Hepatic stellate cell (primary cell): ENCODE measurements at regions not wholly inside any gene's neighbourhood (a gene's known extent, or its start where the extent isn't known, plus 50 kb on each side); places are given as distances from the start of the nearest gene placed in this dataset.
A peak's percentile ranks its signal among the peaks of the same experiment; 100 is the strongest.
"Not testable (repeated sequence)": the region's sequence is repeated elsewhere in the genome, so short reads cannot be mapped to it uniquely, and the experiment has no call there.

Experiments
- DNase-seq: peaks from one replicate; pipeline ENCODE4 v3.0.0; 2011; ENCODE audit warnings: low spot score

DNA sequence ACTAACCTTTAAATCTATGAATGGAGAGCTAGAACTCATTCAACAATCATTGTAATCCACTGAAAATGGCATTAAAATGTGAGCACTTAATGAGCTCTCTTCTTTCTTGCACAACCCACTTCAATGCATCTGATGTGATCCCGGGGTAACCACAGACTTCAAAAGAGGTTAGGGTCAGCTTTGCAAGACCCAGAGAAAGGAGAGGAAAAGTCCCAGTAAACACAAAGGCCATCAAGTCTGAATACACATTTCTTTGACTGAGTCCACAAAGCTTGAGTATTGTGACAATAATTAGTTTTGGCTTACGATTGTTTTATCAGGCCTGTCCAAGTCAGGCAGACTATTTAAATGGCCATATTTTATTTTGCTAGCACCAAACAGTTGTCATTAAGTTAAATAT is 148.8 kb upstream of the ZNF608 start:
- no peak for DNase-seq

DNA sequence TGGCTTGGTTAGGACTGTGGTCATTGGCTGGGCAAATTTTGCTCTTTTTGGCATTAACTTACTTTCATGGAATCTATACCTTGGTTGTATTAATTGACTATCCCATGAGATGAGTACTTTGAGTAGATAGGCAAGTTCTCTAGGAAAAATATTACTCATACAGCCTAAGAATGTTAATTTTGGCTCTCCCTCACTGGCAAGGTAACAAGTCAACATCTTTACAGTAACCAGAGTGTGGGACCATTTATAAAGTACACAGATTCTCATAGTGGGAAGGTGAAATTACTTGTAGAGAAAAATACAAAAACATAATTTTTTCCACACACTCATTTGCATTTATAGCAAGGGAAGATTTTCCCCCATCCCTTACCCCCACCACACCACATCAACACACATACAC is 154.6 kb upstream of the ZNF608 start:
- no peak for DNase-seq

DNA sequence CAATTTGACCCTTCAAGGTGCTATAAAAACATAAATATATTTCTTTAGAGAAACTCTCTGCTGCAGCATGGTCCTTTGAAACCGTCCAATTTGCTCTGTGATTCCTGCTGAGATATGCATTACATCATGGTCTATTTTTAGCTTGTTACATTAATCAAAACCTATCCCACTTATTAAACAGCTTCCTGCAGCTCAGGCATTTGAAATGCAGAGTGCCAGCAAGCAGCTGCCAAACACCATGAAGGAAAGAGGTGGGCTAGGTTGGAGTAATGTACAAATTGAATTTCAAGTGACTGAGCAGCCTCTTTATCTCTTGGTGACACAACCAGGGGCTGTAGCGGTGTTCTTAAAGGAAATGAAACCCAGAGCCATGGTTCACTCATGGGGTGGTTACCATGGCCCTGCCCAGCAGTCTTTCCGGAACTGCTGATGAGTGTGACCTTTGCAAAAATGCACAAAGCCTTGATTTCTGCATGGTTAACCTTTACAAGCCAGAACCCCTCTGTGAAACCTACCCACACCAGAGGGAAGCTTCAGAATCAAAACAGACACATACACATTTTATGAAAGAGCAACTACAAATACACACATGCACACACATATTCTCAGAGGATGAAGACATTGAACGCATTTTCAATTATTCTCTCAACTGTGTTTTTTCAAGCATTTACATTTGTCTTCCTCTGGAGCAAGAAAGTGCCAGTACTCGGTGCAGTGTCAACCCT is 155.8 kb upstream of the ZNF608 start:
- DNase-seq: no peak

DNA sequence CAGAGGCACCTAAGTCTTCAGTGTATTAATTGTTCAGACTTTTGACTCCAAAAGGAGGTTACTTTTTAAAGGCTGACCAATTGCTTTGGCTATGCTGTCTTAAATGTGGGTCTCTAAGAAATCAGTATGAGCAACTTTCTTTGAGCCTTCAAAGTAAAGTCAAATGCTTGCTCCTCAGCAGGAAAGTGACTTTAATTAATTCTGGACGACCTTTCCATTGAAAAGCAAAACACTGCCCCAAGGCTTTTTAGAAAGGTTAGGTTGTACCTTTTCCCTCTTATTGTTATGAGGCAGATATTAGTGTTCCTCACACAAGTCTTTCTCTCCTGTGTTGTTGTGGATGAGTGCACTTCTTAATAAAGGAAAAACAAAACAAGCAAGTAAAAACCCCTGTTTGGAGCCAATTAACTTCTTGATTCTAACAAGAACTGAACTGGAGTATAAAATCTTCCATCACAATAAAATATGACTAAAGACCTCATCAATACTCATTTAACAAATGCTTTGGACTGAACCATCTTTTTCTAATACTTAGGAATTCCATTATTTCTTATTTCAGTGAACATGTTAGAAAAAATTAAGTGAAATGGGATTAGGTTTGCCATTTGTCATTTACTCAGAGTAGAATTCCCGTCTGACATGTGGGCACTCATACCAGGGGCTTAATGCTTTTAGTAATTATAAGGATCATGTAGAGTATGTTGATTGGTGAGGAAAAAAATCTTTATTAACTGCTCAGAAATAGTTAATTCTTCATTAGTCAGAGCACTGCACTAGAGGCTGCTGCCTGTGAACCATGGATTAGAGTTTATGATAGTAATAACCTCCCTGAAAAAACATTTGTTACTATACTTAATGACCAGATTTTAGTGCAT is 159.1 kb upstream of the ZNF608 start:
- no peak for DNase-seq

DNA sequence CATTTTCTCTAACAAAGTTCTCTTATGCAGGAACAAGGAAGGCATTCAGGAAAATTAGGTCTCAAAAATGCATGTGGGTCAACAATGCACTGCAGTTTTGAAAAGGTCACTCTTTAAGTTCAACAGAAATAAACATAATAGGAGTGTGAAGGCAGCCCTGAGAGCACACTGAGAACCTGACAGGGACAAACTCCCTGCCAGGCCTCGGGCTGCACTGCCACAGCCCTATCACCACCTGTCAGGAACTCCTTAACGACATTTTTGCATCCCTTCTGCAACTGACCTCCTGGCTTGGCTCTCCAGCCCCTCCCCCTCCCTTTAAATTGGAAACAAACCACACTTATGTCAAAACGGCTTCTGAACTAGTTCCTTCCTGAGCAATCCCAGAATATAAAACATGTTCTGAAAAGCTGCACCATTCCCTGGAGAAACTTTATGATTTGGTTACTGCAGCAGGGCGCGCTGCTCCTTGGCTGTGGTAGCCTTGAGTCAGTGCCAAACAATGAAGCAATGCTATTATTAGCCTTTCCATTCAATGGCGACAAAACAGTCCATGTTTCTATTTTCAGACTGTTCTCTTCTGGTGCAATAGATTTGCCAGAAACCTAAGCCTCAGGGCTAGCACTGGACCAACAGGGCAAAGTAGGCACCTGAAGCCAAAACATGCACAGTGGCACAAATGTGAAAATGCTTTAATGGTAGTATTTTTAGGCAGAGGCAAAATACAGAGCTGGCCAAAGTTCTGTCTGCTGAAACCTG is 160.1 kb upstream of the ZNF608 start:
- DNase-seq: peak; percentile 55

DNA sequence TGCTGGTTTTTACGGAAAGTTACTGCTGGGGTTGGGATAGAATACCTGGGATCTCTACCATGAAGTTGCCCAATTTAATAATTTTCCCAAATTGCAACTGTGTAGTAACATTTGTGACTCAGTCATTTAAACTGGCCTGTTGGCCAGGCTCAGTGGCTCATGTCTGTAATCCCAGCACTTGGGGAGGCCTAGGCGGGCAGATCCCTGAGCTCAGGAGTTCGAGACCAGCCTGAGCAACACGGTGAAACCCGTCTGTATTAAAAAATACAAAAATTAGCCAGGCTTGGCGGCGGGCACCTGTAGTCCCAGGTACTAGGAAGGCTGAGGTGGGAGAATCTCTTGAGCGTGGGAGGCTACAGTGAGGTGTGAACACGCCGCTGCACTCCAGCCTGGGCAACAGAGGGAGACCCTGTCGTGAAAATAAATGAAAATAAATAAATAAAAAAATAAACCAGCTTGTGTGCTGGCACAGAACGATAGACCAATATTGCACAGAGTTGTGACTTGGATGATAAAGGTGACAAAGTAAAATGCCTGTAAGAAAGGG is 160.7 kb upstream of the ZNF608 start:
- no peak for DNase-seq

DNA sequence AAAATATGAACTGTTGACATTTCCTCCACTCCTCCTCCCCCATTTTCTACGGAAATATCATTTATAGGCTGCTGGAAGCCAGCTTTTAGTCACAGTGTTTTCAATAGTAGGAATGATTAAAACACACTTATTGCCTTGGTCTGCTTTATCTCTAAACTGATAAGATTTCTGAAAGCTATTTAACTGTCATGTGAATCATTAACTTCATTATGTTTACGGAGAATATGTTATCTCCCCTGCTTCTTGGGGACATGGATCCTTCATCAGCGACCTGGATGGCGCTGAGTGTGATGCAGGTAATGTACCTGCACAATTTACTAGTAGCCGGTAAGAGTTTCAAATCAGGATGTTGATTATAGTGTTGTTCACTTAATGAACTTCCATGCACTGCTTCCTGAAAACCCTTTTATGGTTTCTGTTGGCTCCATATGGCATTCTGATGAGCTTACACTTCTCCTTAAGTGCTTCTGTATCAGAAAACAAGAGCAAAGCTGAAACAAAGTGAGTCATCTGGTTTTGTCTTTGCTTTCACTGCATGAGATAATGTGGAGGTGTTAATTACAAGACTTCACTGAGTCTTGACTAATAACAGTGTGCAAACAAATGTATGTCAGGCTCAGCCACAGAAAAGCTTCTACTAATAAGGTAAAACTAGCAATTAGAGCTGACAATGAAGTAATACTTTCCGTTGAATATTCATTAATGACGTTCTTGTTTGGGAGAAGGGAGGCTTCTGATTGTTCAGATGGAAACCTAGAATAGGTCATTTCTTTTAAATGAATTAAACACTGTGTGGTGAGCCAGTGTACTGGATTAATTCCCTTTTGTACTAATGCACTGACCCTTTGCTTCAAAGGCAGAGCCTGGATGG is 162.4 kb upstream of the ZNF608 start:
- no peak for DNase-seq

DNA sequence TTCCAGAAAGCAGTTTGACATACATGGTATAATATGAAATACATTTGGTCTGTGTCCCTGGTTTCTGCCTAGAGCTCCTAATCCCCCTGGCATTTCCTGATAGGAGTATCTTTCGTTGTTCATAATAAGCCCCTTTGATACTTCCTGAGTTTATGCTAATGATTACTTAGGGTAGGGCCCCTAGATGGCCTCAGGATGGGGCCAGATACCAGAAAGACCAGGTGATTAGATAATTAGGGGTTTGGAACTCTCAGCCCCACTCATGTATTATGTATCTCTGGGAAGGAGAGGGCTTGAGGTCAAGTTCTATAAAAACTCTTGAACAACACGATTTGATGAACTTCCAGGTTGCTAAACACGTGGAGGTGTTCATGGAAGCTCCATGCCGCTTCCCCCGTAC is 163.3 kb upstream of the ZNF608 start:
- no peak for DNase-seq

DNA sequence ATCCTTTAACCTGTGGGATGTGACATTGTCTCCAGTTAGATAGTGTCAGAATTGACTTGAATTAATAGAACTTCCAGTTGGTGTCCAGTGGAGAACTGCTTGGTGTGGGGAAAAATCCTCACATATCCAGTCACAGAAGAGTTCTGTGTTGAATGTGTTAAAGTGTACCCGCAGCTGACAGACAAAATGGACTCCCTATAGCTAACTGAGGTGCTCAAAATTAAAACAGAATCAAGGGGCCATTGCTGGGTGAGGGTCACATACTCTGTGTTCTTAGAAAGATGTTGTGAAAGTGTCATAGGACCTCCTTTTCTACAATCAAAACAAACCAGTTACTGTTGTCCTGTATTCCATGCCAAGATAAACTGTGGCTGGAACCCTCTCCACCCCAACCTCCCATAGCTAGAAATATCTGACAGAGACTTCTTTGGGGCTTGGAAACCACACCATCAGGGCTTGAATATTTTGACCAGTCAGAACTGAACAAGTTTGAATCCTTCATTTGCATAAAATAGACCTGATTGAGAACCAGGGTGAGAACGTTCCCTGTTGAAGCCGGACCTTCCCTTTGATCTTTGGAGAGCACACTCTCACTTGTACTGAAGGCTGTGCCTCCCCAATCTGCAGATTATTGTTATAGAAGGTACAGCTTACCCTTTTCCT is 164.0 kb upstream of the ZNF608 start:
- no peak for DNase-seq

DNA sequence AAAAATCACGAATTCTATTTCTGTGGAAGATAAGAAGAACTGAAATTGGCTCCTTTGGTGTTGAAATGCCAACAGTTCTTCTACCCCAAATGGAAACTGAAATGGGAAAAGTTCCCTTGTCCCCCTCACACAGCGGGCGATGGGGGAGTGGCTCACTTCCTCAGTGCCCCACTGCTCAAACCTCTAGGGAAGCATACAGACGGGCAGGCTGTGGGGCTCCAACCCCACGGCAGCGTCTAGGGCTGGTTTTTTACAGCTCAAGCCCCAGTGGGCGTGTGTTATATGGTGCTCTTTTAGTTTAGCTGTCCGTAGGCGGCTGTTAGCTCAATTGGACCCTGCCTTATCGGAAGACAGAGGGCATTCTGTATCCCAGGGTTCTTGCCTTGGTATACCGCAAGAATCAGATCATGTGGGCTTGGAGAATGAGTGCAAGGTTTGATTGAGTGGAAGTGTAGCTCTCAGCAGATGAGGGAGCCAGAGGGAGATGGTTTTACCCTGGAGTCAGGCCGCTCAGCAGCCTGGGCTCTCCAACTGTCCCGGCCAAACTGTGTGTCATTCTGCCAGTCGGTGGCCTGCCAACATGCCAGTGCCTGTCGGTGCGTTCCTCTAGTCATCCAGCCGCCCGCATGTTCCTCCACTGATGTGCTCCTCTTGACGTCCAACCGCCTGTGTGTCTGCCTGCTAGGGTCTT is 166.3 kb upstream of the ZNF608 start:
- no peak for DNase-seq

DNA sequence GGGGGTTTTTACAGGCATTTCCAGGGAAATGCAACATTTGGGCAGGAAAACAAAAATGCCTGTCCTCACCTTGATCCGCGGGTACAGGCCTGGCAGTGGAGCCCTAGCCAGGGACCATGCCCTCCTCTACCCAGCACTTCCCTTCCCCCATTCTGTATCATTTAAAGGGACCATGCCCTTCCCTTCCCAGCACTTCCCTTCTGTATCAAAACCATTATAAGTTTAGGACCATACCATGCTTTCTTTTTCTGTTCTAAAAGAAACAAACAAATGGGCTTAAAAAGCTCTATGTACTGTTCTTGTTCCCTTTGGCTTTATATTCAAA is 166.9 kb upstream of the ZNF608 start:
- DNase-seq: no peak

DNA sequence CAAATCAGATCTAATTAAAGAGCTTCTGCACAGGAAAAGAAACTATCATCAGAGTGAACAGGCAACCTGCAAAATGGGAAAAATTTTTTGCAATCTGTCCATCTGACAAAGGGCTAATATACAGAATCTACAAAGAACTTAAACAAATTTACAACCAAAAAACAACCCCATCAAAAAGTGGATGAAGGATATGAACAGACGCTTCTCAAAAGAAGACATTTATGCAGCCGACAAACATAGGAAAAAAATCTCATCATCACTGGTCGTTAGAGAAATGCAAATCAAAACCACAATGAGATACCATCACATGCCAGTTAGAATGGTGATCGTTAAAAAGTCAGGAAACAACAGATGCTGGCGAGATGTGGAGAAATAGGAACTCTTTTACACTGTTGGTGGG is 169.9 kb upstream of the ZNF608 start:
- DNase-seq: not testable (repeated sequence)

DNA sequence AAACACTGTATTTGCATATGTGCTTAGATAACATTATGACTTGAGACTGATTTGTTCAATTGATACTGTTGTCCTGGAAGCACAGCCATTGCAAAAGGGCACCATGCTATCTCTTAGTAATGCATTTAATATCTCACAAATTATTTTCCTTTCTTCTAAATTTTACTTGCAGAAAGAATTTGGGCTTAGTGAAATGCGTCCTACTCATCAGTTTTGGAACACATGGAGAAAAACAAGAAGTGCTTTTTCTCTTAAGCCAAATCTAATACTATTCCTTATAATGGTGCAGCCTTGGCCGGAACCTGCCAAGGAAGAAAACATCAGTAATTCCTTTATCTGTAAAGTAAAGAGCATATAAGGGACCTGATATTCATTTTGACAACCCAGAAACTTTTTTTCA is 172.2 kb upstream of the ZNF608 start:
- DNase-seq: no peak

DNA sequence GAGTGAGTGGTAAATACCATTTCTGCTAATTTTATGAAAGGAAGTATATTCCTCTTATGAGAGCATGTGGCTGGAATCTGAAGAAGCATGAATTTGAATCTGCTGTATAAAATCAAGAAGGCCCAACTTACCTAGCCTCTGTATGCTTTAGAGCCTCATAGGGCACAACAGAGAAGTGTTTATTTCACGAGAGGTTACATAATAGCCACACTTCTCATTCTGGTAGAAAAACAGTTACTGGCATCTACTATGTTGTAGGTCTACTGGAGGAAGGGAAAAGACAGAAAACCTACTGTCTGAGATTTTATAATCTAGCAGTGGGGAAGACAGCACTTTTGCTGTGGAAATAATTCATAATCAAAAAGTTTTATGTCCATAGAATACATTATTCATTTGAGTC is 172.6 kb upstream of the ZNF608 start:
- DNase-seq: no peak

DNA sequence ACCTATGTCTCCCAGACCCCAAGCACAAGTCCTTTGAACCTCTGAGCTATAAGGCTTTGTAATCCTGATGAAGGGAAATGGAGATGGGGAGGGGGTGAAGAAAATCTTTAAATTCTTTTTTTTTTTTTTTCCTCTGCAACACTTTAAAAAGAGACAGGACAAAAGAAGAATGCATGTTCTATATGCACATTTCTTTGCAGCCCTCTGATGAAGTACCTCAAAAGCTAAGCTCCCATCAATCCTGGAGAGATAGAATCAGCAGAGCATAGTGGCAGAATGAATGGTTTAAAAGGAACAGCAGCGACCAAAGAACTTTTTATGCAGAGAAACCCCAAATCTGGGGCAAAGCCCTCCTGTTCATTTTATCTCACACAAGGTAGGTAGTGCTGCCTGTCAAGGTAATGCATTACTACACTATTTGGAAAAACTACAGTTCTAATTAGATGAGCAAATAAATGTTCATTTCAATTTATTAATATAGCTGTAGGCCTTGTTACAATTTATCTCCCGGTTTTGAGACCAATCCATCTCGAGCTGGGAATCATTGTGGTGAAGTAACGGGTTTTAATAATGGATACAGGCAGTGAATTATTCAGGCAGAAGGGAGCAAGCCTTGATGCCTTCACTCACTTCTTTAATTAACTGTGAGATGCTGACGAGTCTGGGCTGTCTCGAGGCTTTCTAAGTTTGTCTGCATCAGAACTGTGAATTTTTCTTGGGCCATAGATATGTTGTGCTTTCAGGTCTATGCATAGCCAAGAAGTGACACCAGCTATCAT is 173.5 kb upstream of the ZNF608 start:
- no peak for DNase-seq

DNA sequence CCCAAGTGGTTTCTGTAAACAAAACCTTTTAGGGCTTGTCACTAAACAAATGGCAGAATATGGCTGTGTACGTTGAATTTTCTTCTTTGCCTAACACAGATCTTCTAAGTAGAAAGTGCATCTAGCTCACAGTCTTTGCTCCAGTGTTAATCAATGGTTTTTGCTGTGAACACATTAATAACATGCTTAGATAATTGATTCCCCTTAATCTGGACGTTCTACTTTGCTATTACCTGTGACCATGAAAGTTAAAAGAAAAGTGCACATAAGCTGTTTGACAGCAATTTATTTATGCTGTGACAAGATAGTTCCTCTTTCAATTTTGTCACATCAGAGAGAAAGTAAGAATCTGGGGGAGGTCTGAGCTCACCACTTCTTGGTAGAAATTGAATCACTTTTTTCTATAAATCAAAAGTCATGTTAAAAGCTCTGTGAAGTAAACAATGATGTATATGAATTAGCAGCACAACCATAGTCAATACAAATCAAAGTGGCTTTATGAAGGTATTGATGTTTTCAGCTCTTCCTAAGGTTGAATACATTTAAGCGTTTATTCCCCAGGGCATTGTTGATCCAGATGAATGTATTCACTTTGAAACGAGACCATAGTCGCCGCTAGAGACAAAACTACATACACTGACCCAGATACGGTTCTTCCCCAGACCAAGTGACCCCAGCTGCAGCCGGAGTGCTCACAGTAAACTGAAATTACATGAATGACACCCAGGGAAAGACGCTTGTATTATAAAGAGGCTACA is 174.6 kb upstream of the ZNF608 start:
- no peak for DNase-seq

DNA sequence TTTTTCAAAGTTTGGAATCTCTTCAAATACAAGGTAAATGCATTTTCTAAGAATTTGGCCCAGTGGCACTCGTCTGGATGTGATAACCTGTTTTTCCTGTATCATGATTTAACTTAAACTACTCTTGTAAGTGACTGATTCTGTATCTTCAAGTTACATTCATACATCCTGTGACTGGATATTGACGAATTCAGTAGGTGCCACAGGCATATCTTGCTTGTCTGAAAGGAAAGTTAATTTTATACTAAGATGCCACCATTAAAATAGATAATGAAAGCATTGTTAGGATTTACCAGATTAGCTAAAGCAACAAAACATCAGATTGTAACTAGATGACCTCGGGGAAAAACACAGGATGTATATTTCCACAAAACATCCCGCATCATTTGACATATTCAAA is 175.3 kb upstream of the ZNF608 start:
- DNase-seq: no peak

DNA sequence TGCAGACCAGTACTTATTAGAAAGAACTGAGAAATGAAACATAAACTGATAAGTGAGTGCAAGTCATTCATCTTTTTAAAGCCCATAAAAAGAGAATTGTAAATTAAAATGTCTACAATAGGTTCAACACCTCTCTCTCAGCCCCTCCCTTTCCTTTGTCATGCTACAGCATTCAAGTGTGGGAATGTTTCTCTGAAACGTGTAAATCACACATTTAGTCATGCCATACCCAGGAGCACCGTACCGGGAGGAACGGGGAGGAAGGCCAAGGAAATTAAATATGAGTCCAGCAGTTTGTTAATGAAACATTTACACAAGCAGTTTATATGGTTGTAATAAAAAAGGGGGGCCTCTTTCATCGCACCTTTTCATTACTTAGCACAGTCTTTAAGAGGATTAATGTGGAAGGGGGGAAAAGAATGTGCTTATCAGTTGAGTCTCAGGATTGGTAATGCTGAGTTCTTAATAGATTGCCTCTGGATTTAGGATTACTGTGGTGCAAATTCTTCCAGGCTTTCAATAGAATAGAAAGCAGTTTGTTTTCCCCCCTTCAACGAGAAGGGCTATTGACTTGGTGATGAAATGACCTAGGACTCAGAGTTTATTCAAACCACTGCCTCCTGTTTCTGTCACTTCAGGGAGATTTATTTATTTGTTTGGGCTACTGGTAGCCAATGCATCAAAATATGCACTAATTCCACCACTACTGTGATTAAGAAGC is 176.0 kb upstream of the ZNF608 start:
- DNase-seq: no peak
